Prostate gland (tissue), 2 donors: ENCODE measurements at regions not wholly inside any gene's neighbourhood (a gene's known extent, or its start where the extent isn't known, plus 50 kb on each side); places are given as distances from the start of the nearest gene placed in this dataset.

Experiments
- DNase-seq: peaks from one replicate; pipeline ENCODE4 v3.0.0-alpha.2; 2019; ENCODE audit warnings: low spot score
- H3K27ac ChIP-seq, 2 donors: fragments of 200-600 bp; sonication (generic); 2 replicates each; pipeline ENCODE4 v1.5.1; 2017 to 2019
- H3K27me3 ChIP-seq: fragments of 200-600 bp; sonication (generic); replicated peaks from 2 replicates; pipeline ENCODE4 v1.5.1; 2019; ENCODE audit not compliant: insufficient read depth
- H3K36me3 ChIP-seq, 2 donors: fragments of 200-600 bp; sonication (generic); 1 replicate in 1 of 2; 2 replicates in 1 of 2; pipeline versions ENCODE4 v1.5.1 to v1.8.1; 2017 to 2019
- H3K4me1 ChIP-seq: fragments of 200-600 bp; sonication (generic); replicated peaks from 2 replicates; pipeline ENCODE4 v1.5.1; 2019
- H3K4me3 ChIP-seq, 2 donors: fragments of 200-600 bp; sonication (generic); 2 replicates each; pipeline ENCODE4 v1.5.1; 2017 to 2019
- H3K9me3 ChIP-seq: fragments of 200-600 bp; sonication (generic); 2 replicates; pipeline ENCODE4 v1.5.1; 2017
- POLR2A ChIP-seq: fragments of 450-650 bp; IDR thresholded peaks from one replicate; pipeline ENCODE4 v1.6.1; 2016; ENCODE audit warnings: antibody characterized with exemption, mild to moderate bottlenecking
- POLR2AphosphoS5 ChIP-seq: sonication (generic); formaldehyde crosslinking; IDR thresholded peaks from one replicate; pipeline ENCODE4 v1.6.1; 2017; ENCODE audit warnings: antibody characterized with exemption
- WGBS: methylation state at CpG from one replicate; pipeline ENCODE4 v1.1.5; 2018; 5-methylcytosine and 5-hydroxymethylcytosine counted together
- intact Hi-C: fragments of 100-400 bp; cut with DNase I; formaldehyde crosslinking; loops from one replicate; pipeline ENCODE4 v1.14.2; 2022
- TF ChIP-seq, protein P1 (sequence below), 4 experiments: fragments of 200-600 bp in 2 of 4; fragments of 450-650 bp in 2 of 4; sonication (generic) in 2 of 4; IDR thresholded peaks; 1 replicate in 3 of 4; 2 replicates in 1 of 4; pipeline ENCODE4 v1.5.1; 2016 to 2019; ENCODE audit warnings: antibody characterized with exemption in 4 of 4, mild to moderate bottlenecking in 2 of 4, moderate library complexity in 2 of 4

DNA sequence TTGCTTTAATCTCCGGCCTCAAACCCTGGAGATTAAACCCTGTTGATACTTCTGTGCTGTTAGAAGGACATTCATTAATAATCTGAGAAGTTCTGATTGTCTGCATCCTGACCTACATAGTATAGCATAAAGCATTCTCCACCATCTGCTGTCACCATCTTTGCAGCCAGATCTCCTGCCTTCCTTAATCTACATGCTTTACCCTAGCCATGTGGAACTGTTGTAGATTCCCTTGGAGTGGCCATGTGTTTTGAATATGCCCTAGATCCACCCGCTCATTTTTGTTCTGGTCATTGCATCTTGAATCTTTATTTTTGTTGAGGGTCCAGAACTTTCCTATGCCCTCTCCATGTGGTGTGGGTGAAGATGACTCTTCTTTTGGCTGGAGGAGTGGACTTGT is 110.3 kb downstream of the OXSM start:
- no peak overlapping the region for H3K27ac ChIP-seq
- intact Hi-C loops: loop anchor here (5.0 kb wide), 1 partner anchor 812 kb away; no protein-coding TSS in a partner anchor
- no peak for DNase-seq
- H3K27me3 ChIP-seq: no peaks in the 10 kb centered on the region
- H3K4me1 ChIP-seq: no peaks in the 10 kb centered on the region
- TF ChIP-seq, protein P1, sequence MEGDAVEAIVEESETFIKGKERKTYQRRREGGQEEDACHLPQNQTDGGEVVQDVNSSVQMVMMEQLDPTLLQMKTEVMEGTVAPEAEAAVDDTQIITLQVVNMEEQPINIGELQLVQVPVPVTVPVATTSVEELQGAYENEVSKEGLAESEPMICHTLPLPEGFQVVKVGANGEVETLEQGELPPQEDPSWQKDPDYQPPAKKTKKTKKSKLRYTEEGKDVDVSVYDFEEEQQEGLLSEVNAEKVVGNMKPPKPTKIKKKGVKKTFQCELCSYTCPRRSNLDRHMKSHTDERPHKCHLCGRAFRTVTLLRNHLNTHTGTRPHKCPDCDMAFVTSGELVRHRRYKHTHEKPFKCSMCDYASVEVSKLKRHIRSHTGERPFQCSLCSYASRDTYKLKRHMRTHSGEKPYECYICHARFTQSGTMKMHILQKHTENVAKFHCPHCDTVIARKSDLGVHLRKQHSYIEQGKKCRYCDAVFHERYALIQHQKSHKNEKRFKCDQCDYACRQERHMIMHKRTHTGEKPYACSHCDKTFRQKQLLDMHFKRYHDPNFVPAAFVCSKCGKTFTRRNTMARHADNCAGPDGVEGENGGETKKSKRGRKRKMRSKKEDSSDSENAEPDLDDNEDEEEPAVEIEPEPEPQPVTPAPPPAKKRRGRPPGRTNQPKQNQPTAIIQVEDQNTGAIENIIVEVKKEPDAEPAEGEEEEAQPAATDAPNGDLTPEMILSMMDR (IDR thresholded peaks at IDR 0.05): no peak
- no peak for TF ChIP-seq POLR2AphosphoS5
- TF ChIP-seq POLR2A: no peak
- H3K9me3 ChIP-seq: no peaks in the 10 kb centered on the region
- WGBS: 96% methylated on average over 2 of the region's 2 CpGs
- no peaks in the 10 kb centered on the region for H3K36me3 ChIP-seq
- no peak overlapping the region for H3K4me3 ChIP-seq

DNA sequence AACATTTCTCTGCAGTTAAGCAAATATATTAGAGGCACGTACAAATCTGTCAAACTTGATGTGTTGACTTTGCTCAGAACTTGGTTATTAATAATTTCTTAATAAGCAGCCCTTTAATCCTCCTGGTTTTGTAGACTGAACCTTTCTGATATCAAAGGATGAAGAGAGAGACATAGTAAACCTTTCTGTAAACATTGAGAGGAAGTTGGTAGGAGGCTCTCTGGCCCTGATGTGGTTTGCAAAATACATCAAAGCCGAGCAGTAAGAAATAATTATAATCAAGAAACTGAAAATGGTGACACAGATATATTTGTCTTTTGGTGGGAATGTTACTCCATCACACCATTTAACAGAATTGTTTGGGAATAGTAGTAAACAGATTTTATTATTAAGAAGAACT is 111.9 kb downstream of the OXSM start:
- H3K27me3 ChIP-seq: no peaks in the 10 kb centered on the region
- WGBS: 33% methylated on average over 2 of the region's 2 CpGs
- intact Hi-C loops: loop anchor here (5.0 kb wide), 1 partner anchor 811 kb away; no protein-coding TSS in a partner anchor
- DNase-seq: no peak
- no peak overlapping the region for H3K27ac ChIP-seq
- H3K4me1 ChIP-seq: no peaks in the 10 kb centered on the region
- no peaks in the 10 kb centered on the region for H3K9me3 ChIP-seq
- TF ChIP-seq, protein P1 (IDR thresholded peaks at IDR 0.05): no peak
- TF ChIP-seq POLR2AphosphoS5 (no peak), POLR2A (no peak)
- no peaks in the 10 kb centered on the region for H3K36me3 ChIP-seq
- H3K4me3 ChIP-seq: no peak overlapping the region

DNA sequence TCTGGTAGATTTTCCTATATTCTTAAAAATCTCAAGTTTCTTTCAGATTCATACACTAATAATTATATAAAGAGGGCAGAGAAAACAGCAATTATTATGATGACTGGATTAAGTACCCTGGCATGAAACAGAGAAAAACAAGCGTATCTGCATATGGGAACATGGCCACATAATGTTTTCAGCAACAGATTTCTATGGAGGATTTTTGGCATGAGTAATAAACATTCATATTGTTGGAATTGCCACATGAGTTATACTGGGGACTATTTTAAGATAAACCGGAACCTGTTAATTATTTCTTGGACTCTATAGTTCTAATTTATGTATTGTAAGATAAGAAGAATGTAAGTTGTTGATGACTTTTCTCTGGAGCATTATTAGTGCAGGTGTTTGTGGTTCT is 112.7 kb downstream of the OXSM start:
- Histone ChIP-seq H3K4me3 (no peak overlapping the region), H3K9me3 (no peaks in the 10 kb centered on the region), H3K36me3 (no peaks in the 10 kb centered on the region), H3K27me3 (no peaks in the 10 kb centered on the region), H3K4me1 (peaks cover 3% of the 10 kb centered on the region), H3K27ac (no peak overlapping the region)
- intact Hi-C loops: loop anchor here (5.0 kb wide), 1 partner anchor 810 kb away; no protein-coding TSS in a partner anchor
- 66% methylated on average over 2 of the region's 2 CpGs for WGBS
- no peak for DNase-seq
- TF ChIP-seq POLR2A: no peak
- no peak for TF ChIP-seq POLR2AphosphoS5
- TF ChIP-seq, protein P1 (IDR thresholded peaks at IDR 0.05): no peak

DNA sequence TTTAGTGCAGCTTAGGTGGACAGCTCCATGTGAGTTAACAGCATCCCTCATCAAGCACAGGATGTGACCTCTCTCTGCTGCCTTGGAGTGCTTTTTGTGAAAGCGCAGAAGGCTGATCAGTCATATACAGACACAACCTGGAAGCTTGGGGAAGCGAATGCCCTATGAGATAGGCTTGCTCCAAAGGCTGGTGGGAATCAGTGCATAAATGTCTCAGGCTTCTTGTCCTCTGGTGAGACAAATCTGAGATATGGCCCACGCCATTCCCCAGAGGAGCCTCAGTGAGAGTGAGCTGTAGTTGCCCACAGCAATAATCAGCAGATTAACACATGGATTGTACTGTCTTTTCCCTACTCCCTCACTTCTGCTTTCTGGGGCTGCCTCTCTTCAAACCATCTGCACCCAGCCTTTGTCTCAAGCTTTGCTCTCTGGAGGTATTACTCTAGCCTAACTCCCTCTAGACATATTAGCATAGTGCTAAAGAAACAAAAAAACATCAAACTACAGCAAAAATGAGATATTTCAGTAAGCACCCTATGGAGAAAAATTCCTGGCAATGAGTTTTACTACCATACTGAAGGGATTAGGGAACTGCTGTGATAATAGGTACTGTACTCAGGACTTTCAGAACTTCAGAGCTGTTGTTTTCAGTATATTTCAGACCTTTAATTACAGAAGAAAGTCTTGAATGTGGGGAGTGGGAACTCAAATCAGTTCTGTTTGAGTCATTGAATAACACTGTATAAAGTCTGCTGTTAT is 113.7 kb downstream of the OXSM start:
- TF ChIP-seq, protein P1 (IDR thresholded peaks at IDR 0.05): no peak
- TF ChIP-seq POLR2A (no peak), POLR2AphosphoS5 (no peak)
- Histone ChIP-seq H3K4me3 (no peak overlapping the region), H3K36me3 (no peaks in the 10 kb centered on the region), H3K9me3 (no peaks in the 10 kb centered on the region), H3K27ac (no peak overlapping the region), H3K27me3 (no peaks in the 10 kb centered on the region), H3K4me1 (peaks cover 3% of the 10 kb centered on the region)
- 98% methylated on average over 3 of the region's 3 CpGs for WGBS
- intact Hi-C loops: loop anchor here (5.0 kb wide), 1 partner anchor 809 kb away; no protein-coding TSS in a partner anchor
- no peak for DNase-seq

DNA sequence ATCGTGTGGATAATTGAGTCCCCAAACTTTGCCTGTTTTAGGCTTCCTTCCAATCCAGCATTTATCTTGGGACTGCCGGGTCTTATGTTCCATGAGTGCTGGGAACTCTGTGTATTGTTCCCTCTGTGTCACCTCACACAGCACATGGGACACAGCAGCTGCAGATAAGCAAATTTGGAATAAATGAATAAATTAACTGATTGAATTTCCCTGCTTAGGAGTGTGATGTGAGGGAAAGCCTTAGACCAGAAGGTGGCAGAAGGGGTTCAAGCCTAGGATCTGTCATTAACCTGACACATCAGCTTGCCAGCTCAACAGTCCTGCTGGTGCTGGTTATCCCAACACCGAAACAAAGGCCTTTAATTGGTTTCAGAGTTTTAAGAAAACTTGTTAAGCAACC is 114.3 kb downstream of the OXSM start:
- no peaks in the 10 kb centered on the region for H3K27me3 ChIP-seq
- intact Hi-C loops: loop anchor here (5.0 kb wide), 1 partner anchor 808 kb away; no protein-coding TSS in a partner anchor
- DNase-seq: no peak
- H3K9me3 ChIP-seq: no peaks in the 10 kb centered on the region
- H3K27ac ChIP-seq: no peak overlapping the region
- TF ChIP-seq POLR2AphosphoS5 (no peak), POLR2A (no peak)
- TF ChIP-seq, protein P1 (IDR thresholded peaks at IDR 0.05): no peak
- H3K4me1 ChIP-seq: peaks cover 3% of the 10 kb centered on the region
- H3K36me3 ChIP-seq: no peaks in the 10 kb centered on the region
- WGBS: 38% methylated on average over 3 of the region's 3 CpGs
- no peak overlapping the region for H3K4me3 ChIP-seq
